HG03457 (cell line): ENCODE measurements at regions not wholly inside any gene's neighbourhood (a gene's known extent, or its start where the extent isn't known, plus 50 kb on each side); places are given as distances from the start of the nearest gene placed in this dataset.

Source experiments
- ATAC-seq: cut with Tn5 transposase; IDR thresholded peaks from one replicate; pipeline ENCODE4 v1.9.1; 2021; ENCODE audit warnings: moderate number of reproducible peaks; ENCODE audit not compliant: unreplicated experiment

GRCh38 chr18:73797419-73797818, 350.2 kb downstream of the FBXO15 start:
- ATAC-seq, result no peak

- no peak for ATAC-seq
Observed at GRCh38 chr18:73793386-73793785, 354.2 kb downstream of the FBXO15 start.

GRCh38 chr18:73791081-73791480, 356.6 kb downstream of the FBXO15 start:
- ATAC-seq, result no peak

- no peak for ATAC-seq
Observed at GRCh38 chr18:73790587-73790986, 357.0 kb downstream of the FBXO15 start.

- ATAC-seq, result no peak
Observed at GRCh38 chr18:73787316-73787715, 360.3 kb downstream of the FBXO15 start.

GRCh38 chr18:73785300-73785699, 362.3 kb downstream of the FBXO15 start:
- no peak for ATAC-seq

GRCh38 chr18:73784853-73785252, 362.8 kb downstream of the FBXO15 start:
- ATAC-seq, result no peak

GRCh38 chr18:73782405-73782804, 365.2 kb downstream of the FBXO15 start:
- no peak for ATAC-seq

GRCh38 chr18:73780218-73780617, 367.4 kb downstream of the FBXO15 start:
- ATAC-seq, result no peak

- no peak for ATAC-seq
Observed at GRCh38 chr18:73778032-73778359, 369.6 kb downstream of the FBXO15 start.

- ATAC-seq, result no peak
Observed at GRCh38 chr18:73777356-73778031, 370.1 kb downstream of the FBXO15 start.

GRCh38 chr18:73774811-73775509, 372.7 kb downstream of the FBXO15 start:
- no peak for ATAC-seq

- ATAC-seq, result no peak
Observed at GRCh38 chr18:73768043-73768442, 379.6 kb downstream of the FBXO15 start.

- ATAC-seq, result no peak
Observed at GRCh38 chr18:73766910-73767515, 380.6 kb downstream of the FBXO15 start.

- ATAC-seq, result no peak
Observed at GRCh38 chr18:73758446-73758845, 389.2 kb downstream of the FBXO15 start.

GRCh38 chr18:73756256-73757091, 391.2 kb downstream of the FBXO15 start:
- no peak for ATAC-seq

GRCh38 chr18:73752965-73753364, 394.7 kb downstream of the FBXO15 start:
- ATAC-seq, result no peak

GRCh38 chr18:73752546-73752945, 395.1 kb downstream of the FBXO15 start:
- no peak for ATAC-seq

GRCh38 chr18:73750052-73750451, 397.6 kb downstream of the FBXO15 start:
- no peak for ATAC-seq

GRCh38 chr18:73749304-73749703, 398.3 kb downstream of the FBXO15 start:
- no peak for ATAC-seq

- no peak for ATAC-seq
Observed at GRCh38 chr18:73748731-73749130, 398.9 kb downstream of the FBXO15 start.
